ENCODE measurements at regions not wholly inside any gene's neighbourhood (a gene's known extent, or its start where the extent isn't known, plus 50 kb on each side); places are given as distances from the start of the nearest gene placed in this dataset.

GRCh38 chr1:115198938-115199337 is 109.6 kb upstream of the TSPAN2 start:
- POLR2A ChIA-PET = no interaction called here
- CTCF ChIA-PET = no interaction called here

GRCh38 chr1:115196296-115196695 is 107.0 kb upstream of the TSPAN2 start:
- Mint-ChIP-seq H3K9me3 (ENCODE audit: insufficient read depth) (no peaks in the 10 kb centered on the region), H3K27ac (no peak overlapping the region), H3K36me3 (ENCODE audit: low read depth) (no peaks in the 10 kb centered on the region), H3K27me3 (ENCODE audit: low read depth) (peaks cover 15% of the 10 kb centered on the region), H3K4me1 (ENCODE audit: low read depth) (no peaks in the 10 kb centered on the region), H3K4me3 (no peak overlapping the region)
- no peak for ATAC-seq
- ChIA-PET CTCF (no interaction called here), POLR2A (no interaction called here)
- no peak for DNase-seq

More at GRCh38 chr1:115198938-115199337, 109.6 kb upstream of the TSPAN2 start:
- H3K36me3 Mint-ChIP-seq (ENCODE audit: low read depth) = no peaks in the 10 kb centered on the region
- H3K9me3 Mint-ChIP-seq (ENCODE audit: insufficient read depth) = no peaks in the 10 kb centered on the region
- H3K27me3 Mint-ChIP-seq (ENCODE audit: low read depth) = peaks cover 12% of the 10 kb centered on the region
- no peak overlapping the region for H3K27ac Mint-ChIP-seq
- ATAC-seq = no peak
- H3K4me1 Mint-ChIP-seq (ENCODE audit: low read depth) = no peaks in the 10 kb centered on the region
- DNase-seq = no peak
- no peak overlapping the region for H3K4me3 Mint-ChIP-seq

- Mint-ChIP-seq H3K27me3 (ENCODE audit: low read depth) (peaks cover 13% of the 10 kb centered on the region), H3K4me3 (no peak overlapping the region), H3K27ac (no peak overlapping the region), H3K4me1 (ENCODE audit: low read depth) (no peaks in the 10 kb centered on the region), H3K9me3 (ENCODE audit: insufficient read depth) (no peaks in the 10 kb centered on the region), H3K36me3 (ENCODE audit: low read depth) (no peaks in the 10 kb centered on the region)
- DNase-seq = no peak
- ChIA-PET CTCF (no interaction called here), POLR2A (no interaction called here)
- no peak for ATAC-seq
These were observed 105.2 kb upstream of the TSPAN2 start for GRCh38 chr1:115194506-115194905.

GRCh38 chr1:115193046-115193828 is 103.9 kb upstream of the TSPAN2 start:
- Mint-ChIP-seq H3K4me3 (no peak overlapping the region), H3K9me3 (ENCODE audit: insufficient read depth) (no peaks in the 10 kb centered on the region), H3K27ac (no peak overlapping the region), H3K27me3 (ENCODE audit: low read depth) (peaks cover 13% of the 10 kb centered on the region), H3K4me1 (ENCODE audit: low read depth) (no peaks in the 10 kb centered on the region), H3K36me3 (ENCODE audit: low read depth) (no peaks in the 10 kb centered on the region)
- ChIA-PET CTCF (no interaction called here), POLR2A (no interaction called here)
- no peak for DNase-seq
- ATAC-seq = no peak

GRCh38 chr1:115192200-115192767 is 103.0 kb upstream of the TSPAN2 start:
- ChIA-PET CTCF (no interaction called here), POLR2A (no interaction called here)
- no peak overlapping the region for H3K27ac Mint-ChIP-seq
- H3K9me3 Mint-ChIP-seq (ENCODE audit: insufficient read depth) = no peaks in the 10 kb centered on the region
- H3K36me3 Mint-ChIP-seq (ENCODE audit: low read depth) = no peaks in the 10 kb centered on the region
- ATAC-seq (no peak), DNase-seq (no peak)
- peaks cover 9% of the 10 kb centered on the region for H3K27me3 Mint-ChIP-seq (ENCODE audit: low read depth)
- H3K4me3 Mint-ChIP-seq = no peak overlapping the region
- H3K4me1 Mint-ChIP-seq (ENCODE audit: low read depth) = no peaks in the 10 kb centered on the region

- Mint-ChIP-seq H3K27ac (no peak overlapping the region), H3K4me1 (ENCODE audit: low read depth) (no peaks in the 10 kb centered on the region), H3K9me3 (ENCODE audit: insufficient read depth) (no peaks in the 10 kb centered on the region), H3K36me3 (ENCODE audit: low read depth) (no peaks in the 10 kb centered on the region), H3K4me3 (no peak overlapping the region), H3K27me3 (ENCODE audit: low read depth) (peaks cover 7% of the 10 kb centered on the region)
- CTCF ChIA-PET = no interaction called here
- DNase-seq (no peak), ATAC-seq (no peak)
- POLR2A ChIA-PET = no interaction called here
These were observed 102.4 kb upstream of the TSPAN2 start for GRCh38 chr1:115191691-115192090.

GRCh38 chr1:115190540-115191170 is 101.4 kb upstream of the TSPAN2 start:
- H3K4me3 Mint-ChIP-seq = no peak overlapping the region
- H3K9me3 Mint-ChIP-seq (ENCODE audit: insufficient read depth) = no peaks in the 10 kb centered on the region
- CTCF ChIA-PET = no interaction called here
- no peak for ATAC-seq
- H3K27me3 Mint-ChIP-seq (ENCODE audit: low read depth) = peaks cover 7% of the 10 kb centered on the region
- no peaks in the 10 kb centered on the region for H3K36me3 Mint-ChIP-seq (ENCODE audit: low read depth)
- no peak for DNase-seq
- H3K27ac Mint-ChIP-seq = no peak overlapping the region
- no peaks in the 10 kb centered on the region for H3K4me1 Mint-ChIP-seq (ENCODE audit: low read depth)
- POLR2A ChIA-PET = no interaction called here

GRCh38 chr1:115189814-115190539 is 100.7 kb upstream of the TSPAN2 start:
- POLR2A ChIA-PET = no interaction called here
- CTCF ChIA-PET = no interaction called here
- H3K4me1 Mint-ChIP-seq (ENCODE audit: low read depth) = peaks cover under 1% of the 10 kb centered on the region
- no peaks in the 10 kb centered on the region for H3K36me3 Mint-ChIP-seq (ENCODE audit: low read depth)
- DNase-seq = no peak
- H3K4me3 Mint-ChIP-seq = no peak overlapping the region
- no peaks in the 10 kb centered on the region for H3K9me3 Mint-ChIP-seq (ENCODE audit: insufficient read depth)
- no peak overlapping the region for H3K27ac Mint-ChIP-seq
- peaks cover 7% of the 10 kb centered on the region for H3K27me3 Mint-ChIP-seq (ENCODE audit: low read depth)
- ATAC-seq = no peak

GRCh38 chr1:115188680-115189395 is 99.5 kb upstream of the TSPAN2 start:
- Mint-ChIP-seq H3K27ac (no peak overlapping the region), H3K4me1 (ENCODE audit: low read depth) (peaks cover 6% of the 10 kb centered on the region), H3K27me3 (ENCODE audit: low read depth) (peaks cover 7% of the 10 kb centered on the region), H3K4me3 (no peak overlapping the region), H3K36me3 (ENCODE audit: low read depth) (no peaks in the 10 kb centered on the region), H3K9me3 (ENCODE audit: insufficient read depth) (no peaks in the 10 kb centered on the region)
- ChIA-PET POLR2A (no interaction called here), CTCF (no interaction called here)
- ATAC-seq = no peak
- DNase-seq = no peak

- ATAC-seq = no peak
- peaks cover 7% of the 10 kb centered on the region for H3K27me3 Mint-ChIP-seq (ENCODE audit: low read depth)
- H3K4me3 Mint-ChIP-seq = no peak overlapping the region
- no peak overlapping the region for H3K27ac Mint-ChIP-seq
- no peak for DNase-seq
- CTCF ChIA-PET = no interaction called here
- POLR2A ChIA-PET = no interaction called here
- no peaks in the 10 kb centered on the region for H3K9me3 Mint-ChIP-seq (ENCODE audit: insufficient read depth)
- H3K36me3 Mint-ChIP-seq (ENCODE audit: low read depth) = no peaks in the 10 kb centered on the region
- H3K4me1 Mint-ChIP-seq (ENCODE audit: low read depth) = peaks cover 6% of the 10 kb centered on the region
These were observed 97.5 kb upstream of the TSPAN2 start for GRCh38 chr1:115186711-115187265.

GRCh38 chr1:115185336-115185735 is 96.0 kb upstream of the TSPAN2 start:
- Mint-ChIP-seq H3K36me3 (ENCODE audit: low read depth) (no peaks in the 10 kb centered on the region), H3K27me3 (ENCODE audit: low read depth) (peaks cover 2% of the 10 kb centered on the region), H3K9me3 (ENCODE audit: insufficient read depth) (no peaks in the 10 kb centered on the region), H3K27ac (no peak overlapping the region), H3K4me1 (ENCODE audit: low read depth) (peaks cover 6% of the 10 kb centered on the region), H3K4me3 (no peak overlapping the region)
- CTCF ChIA-PET = no interaction called here
- DNase-seq = no peak
- POLR2A ChIA-PET = no interaction called here
- no peak for ATAC-seq

All from activated CD8-positive, alpha-beta T cell treated with anti-CD3 and anti-CD28 coated beads, Interleukin-2, amount 10 ng/mL, durations not matched to agents 7 days and 5 days (primary cell).